Erythroblast (primary cell): ENCODE measurements at regions not wholly inside any gene's neighbourhood (a gene's known extent, or its start where the extent isn't known, plus 50 kb on each side); places are given as distances from the start of the nearest gene placed in this dataset.

Experiments used
- GATA1 ChIP-seq: IDR thresholded peaks from 2 replicates; pipeline ENCODE4 v1.6.1; 2011; ENCODE audit warnings: low read depth, mild to moderate bottlenecking, control low read depth, low read length, moderate library complexity
- POLR2A ChIP-seq: IDR thresholded peaks from 2 replicates; pipeline ENCODE4 v1.6.1; 2011; ENCODE audit warnings: mild to moderate bottlenecking, low read length

DNA sequence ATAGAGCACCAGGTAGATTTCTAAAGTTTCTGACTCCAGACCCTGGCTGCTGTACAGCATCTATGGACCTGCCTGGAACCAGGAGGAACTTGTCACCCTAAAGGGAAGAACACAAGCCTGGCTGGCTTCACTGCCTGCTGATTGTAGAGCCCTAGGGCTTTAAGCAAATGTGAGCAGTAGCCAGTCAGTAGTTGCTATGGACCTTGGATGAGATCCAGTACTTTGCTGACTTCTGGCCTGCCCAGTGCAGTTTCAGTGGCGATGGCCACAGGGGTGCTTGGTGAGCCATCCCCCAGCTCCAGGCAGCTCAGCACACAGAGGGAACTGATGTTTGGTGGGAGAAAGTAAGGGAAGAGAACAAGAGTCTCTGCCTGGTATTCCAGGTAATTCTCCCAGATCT lies 68.4 kb downstream of the ATP6V1G3 start:
- TF ChIP-seq POLR2A (no peak), GATA1 (no peak)
